ENCODE measurements at regions not wholly inside any gene's neighbourhood (a gene's known extent, or its start where the extent isn't known, plus 50 kb on each side); places are given as distances from the start of the nearest gene placed in this dataset.

DNA sequence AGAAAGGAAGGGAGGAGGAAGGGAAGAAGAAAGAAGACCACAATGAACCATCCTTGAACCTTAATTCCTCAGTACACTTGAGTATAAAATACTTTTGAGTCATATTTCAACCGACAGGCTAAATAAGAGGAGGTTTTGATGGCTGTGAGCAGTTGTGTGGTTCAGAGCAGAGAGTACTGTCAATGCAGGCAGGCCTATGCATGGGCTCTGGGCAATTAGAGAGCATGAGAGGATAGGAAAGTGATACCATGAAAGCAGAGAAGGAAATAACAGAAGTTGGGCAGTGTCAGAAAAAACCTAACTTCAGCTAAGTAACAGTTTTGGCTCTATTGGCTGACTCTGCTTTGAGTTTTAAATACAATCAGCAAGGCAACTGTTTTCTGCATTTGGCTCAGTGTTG lies 123.6 kb upstream of the STK17B start:
- DNase-seq (ENCODE audit: low read depth, low spot score): no peak
- Histone ChIP-seq H3K27me3 (ENCODE audit: control insufficient read depth in 2 of 2, insufficient read depth in 2 of 2, low read length in 2 of 2) (no peaks in the 10 kb centered on the region), H3K4me1 (ENCODE audit: control insufficient read depth, extremely low read depth, insufficient read depth, low read length) (peaks cover 27% of the 10 kb centered on the region), H3K9me1 (replicated peaks; ENCODE audit: control insufficient read depth, extremely low read depth, insufficient read depth, low read length) (no peaks in the 10 kb centered on the region), H3K27ac (ENCODE audit: insufficient read depth, low read depth, low read length) (peak overlapping the region; percentile 79), H3K9ac (replicated peaks; ENCODE audit: extremely low read depth, insufficient read depth, low read length) (no peak overlapping the region), H3K9me3 (replicated peaks; ENCODE audit: control insufficient read depth, insufficient read depth, low read length) (no peaks in the 10 kb centered on the region), H4K20me1 (replicated peaks; ENCODE audit: control insufficient read depth, extremely low read depth, insufficient read depth, low read length) (no peaks in the 10 kb centered on the region), H3K36me3 (ENCODE audit: control insufficient read depth in 2 of 2, extremely low read depth in 1 of 2, insufficient read depth in 2 of 2, low read length in 2 of 2) (peaks cover 4 to 18% of the 10 kb centered on the region in 2 experiments), H3K4me3 (replicated peaks in 1 of 3; ENCODE audit: insufficient read depth in 1 of 3, low read depth in 1 of 3, low read length in 3 of 3) (no peak overlapping the region), H3K79me2 (ENCODE audit: control insufficient read depth, insufficient read depth, low read length) (no peaks in the 10 kb centered on the region), H2AFZ (ENCODE audit: low read depth, low read length) (no peak overlapping the region), H3K4me2 (ENCODE audit: insufficient read depth, low read length) (no peak overlapping the region)
- no peak for TF ChIP-seq EZH2 (IDR thresholded peaks at IDR 0.05; ENCODE audit: borderline replicate concordance, low read depth, low read length, severe bottlenecking)
- TF ChIP-seq FOS (IDR thresholded peaks at IDR 0.05; ENCODE audit: borderline replicate concordance, insufficient read depth, low read length): no peak
- no peak for TF ChIP-seq MYC (IDR thresholded peaks at IDR 0.05; ENCODE audit: low read depth, low read length)
- TF ChIP-seq POLR2A (IDR thresholded peaks at IDR 0.05; ENCODE audit: low read depth, low read length): no peak
- TF ChIP-seq, protein P1, sequence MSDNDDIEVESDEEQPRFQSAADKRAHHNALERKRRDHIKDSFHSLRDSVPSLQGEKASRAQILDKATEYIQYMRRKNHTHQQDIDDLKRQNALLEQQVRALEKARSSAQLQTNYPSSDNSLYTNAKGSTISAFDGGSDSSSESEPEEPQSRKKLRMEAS (IDR thresholded peaks at IDR 0.05; ENCODE audit: insufficient read depth, insufficient read length): no peak
- TF ChIP-seq POLR2AphosphoS5 (IDR thresholded peaks at IDR 0.05; ENCODE audit: insufficient read depth, low read depth, low read length): no peak
- no peak for TF ChIP-seq JUN (IDR thresholded peaks at IDR 0.05; ENCODE audit: borderline replicate concordance, insufficient read depth, insufficient read length, low read depth)
- TF ChIP-seq, protein P2, sequence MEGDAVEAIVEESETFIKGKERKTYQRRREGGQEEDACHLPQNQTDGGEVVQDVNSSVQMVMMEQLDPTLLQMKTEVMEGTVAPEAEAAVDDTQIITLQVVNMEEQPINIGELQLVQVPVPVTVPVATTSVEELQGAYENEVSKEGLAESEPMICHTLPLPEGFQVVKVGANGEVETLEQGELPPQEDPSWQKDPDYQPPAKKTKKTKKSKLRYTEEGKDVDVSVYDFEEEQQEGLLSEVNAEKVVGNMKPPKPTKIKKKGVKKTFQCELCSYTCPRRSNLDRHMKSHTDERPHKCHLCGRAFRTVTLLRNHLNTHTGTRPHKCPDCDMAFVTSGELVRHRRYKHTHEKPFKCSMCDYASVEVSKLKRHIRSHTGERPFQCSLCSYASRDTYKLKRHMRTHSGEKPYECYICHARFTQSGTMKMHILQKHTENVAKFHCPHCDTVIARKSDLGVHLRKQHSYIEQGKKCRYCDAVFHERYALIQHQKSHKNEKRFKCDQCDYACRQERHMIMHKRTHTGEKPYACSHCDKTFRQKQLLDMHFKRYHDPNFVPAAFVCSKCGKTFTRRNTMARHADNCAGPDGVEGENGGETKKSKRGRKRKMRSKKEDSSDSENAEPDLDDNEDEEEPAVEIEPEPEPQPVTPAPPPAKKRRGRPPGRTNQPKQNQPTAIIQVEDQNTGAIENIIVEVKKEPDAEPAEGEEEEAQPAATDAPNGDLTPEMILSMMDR (IDR thresholded peaks at IDR 0.05; ENCODE audit: extremely low read depth in 1 of 2, insufficient read depth in 1 of 2, low read depth in 1 of 2, low read length in 2 of 2): no peak
- no peak for TF ChIP-seq GATA2 (IDR thresholded peaks at IDR 0.05; ENCODE audit: insufficient read depth, insufficient read length, low read depth, low read length)
- ChIA-PET CTCF (interaction anchor here (0.9 to 3.1 kb wide), 4 partner anchors 16 to 217 kb away, joined by 3 to 23 read pairs (median 6); no protein-coding TSS in a partner anchor), POLR2A (no interaction called here)
- FAIRE-seq: no peak
- BruUV-seq (replicated peaks): no TSS peak
- dilution Hi-C loops (cut with MboI; ENCODE audit: extremely low pct_ligation_motif_present, low sequenced_read_pairs): no loop called here
- intact Hi-C loops (cut with micrococcal nuclease): loop anchor here (10.0 kb wide), 1 partner anchor 460 kb away; no protein-coding TSS in a partner anchor

Data from endothelial cell of umbilical vein (primary cell).